ENCODE measurements at regions not wholly inside any gene's neighbourhood (a gene's known extent, or its start where the extent isn't known, plus 50 kb on each side); places are given as distances from the start of the nearest gene placed in this dataset.
"Not testable (repeated sequence)": the region's sequence is repeated elsewhere in the genome, so short reads cannot be mapped to it uniquely, and the experiment has no call there.

DNA sequence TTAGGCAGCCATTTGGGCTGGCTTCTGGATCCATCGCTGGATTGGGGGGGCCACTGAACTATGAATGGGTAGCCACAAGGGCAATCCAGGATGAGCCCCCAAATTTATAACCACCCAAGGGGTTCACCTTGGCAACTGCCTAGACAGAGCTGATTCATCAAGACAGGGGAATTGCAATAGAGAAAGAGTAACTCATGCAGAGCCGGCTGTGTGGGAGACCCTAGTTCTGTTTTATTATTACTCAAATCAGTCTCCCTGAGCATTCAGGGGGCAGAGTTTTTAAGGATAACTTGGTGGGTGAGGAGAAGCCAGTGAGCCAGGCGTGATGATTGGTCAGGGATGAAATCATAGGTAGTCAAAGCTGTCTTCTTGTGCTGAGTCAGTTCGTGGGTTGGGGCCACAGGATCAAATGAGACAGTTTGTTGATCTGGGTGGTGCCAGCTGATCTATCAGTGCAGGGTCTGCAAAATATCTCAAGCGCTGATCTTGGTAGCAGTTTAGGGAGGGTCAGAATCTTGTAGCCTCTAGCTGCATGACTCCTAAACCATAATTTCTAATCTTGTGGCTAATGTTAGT lies 57.9 kb downstream of the DNAJB9 start:
- no peak for DNase-seq

- DNase-seq = no peak
These were observed 59.0 kb downstream of the DNAJB9 start for GRCh38 chr7:108628678-108629077.

DNA sequence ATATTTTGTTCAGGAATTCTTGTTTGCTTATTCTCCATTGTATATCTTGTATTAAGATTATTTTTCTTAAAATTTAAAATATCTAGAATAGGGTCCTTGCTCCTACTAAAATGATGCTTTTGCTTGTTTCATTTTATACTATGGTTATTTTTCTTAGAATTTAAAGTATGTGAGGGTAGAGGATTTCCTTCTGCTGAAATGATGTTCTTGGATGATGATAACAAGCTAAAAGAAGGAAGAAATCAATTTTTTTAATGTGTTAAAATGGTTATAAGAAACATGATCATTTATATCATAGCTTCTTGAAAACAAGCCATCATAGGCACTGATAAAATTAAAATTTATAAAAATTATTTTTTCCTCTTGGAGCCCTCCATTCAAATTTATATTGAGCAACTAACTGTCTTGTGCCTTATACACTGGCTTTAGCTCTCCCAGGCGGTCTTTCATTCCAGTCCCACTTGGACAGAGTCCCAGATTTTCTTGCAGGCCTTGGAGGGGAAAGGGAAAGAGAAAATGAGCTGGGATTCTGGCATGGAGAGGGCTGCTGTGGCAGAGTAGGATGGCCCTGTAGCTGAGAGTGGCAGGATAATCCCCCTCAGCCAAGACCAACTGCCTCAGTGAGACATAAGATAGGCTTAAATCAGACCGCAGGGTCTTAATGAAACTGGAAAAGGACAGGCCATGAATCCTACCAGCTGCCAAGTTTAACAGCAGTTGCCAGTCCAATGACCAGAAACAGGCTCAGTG lies 60.2 kb downstream of the DNAJB9 start:
- peak; percentile 87 for DNase-seq

DNA sequence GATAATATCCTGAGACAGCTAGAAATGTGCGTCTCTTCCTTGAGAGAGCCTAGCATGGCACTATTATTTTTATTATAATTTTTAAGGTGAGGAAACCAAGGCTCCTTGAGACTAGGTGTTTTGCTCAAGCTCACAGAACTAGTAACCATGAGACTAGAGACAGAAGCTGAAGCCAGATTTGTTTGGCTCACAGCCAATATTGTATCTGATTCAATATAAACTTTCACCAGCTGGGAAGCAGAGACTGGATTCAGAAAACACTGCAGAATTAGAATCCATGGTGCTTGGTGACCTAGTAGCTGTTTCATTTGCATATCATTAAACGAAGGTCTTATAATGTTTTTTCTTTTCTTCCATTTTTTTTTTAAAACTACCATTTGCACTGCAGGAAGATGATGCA lies 64.4 kb downstream of the DNAJB9 start:
- peak; percentile 33 for DNase-seq

DNA sequence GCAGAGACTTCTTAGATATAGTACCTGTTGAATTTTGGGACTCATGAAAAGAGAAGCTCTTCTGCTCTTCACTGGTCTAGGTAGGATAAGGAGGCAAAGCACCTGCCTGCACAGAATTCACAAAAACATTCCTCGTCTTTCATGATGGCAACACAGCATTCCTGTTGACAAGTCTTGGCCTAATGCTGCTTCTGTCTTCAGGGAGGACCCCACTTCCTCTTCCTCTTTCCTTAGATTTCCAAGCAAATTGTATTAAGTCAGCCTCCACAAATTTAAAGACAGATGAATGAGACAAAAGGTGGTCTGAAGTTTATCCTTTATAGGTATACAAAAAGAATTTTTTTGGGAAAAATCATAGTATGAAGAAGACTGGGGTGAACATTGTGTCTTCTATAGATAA lies 64.9 kb downstream of the DNAJB9 start:
- DNase-seq = no peak

DNA sequence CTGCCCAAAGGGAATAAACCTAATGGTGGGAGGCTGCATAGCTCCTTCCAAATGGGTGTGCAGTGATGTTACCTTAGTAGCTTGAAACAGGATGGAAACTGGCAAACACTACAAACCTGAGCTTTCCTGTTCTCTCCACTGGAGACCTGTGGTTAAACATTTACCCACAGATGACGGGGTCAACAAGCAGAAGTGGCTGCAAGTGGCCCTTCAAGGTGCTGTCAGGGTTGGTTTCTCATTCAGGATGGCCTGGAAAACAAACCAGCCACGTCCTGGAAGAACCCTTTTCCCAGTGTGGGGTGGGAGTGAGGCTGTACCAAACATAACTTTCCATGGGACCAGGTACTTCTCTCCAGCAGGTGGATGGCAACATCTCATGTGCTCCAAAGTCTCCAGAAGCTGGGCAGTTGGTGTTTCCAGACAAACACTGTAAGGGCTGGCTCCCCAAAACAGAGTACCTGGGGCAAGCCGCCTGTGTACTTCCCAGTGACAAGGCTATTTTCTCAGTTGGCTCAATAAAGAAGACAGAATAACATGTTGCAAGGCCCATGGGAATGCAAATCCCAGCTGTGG lies 67.5 kb downstream of the DNAJB9 start:
- DNase-seq = no peak

GRCh38 chr7:108642126-108642525 lies 72.5 kb downstream of the DNAJB9 start:
- no peak for DNase-seq

GRCh38 chr7:108643136-108643535 lies 73.5 kb downstream of the DNAJB9 start:
- no peak for DNase-seq

GRCh38 chr7:108648989-108649388 lies 79.3 kb downstream of the DNAJB9 start:
- DNase-seq = no peak

DNA sequence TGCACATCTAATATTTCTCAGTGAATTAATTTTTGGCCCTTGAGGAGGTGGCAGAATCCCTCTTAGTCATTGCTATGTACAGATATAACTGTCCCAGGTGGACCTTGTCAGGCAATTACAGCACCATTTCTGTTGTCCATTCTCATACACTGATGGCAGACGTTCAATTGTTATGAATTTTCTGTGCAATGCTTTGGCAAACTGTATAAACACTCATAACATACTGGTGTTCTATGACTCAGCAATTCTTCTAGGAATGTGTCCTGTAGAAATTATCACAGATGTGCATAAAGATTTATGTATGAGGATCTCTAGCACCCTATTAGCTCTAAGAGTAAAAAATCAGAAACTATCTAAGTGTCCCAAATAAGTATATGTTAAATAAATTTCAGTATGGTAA lies 80.8 kb downstream of the DNAJB9 start:
- no peak for DNase-seq

GRCh38 chr7:108652886-108653285 lies 83.2 kb downstream of the DNAJB9 start:
- DNase-seq = no peak

DNA sequence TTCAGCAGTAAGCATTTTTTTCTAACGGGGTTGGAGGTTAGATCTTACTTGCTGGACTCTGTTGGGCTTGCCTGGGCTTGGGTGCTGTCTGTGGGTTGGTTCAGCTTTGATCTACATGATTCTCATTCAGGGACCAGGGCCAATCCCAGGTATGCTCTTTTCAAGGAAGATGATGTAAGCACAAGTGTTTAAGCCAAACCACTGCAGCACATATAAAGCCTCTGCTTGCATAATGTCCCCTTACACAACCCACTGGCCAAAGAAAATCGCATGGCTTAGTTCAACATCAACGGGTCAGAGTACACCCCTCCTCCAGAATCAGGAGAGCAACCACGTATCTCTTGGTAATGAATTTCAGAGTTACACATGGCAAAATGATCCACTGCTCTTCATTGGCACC lies 83.9 kb downstream of the DNAJB9 start:
- no peak for DNase-seq

DNA sequence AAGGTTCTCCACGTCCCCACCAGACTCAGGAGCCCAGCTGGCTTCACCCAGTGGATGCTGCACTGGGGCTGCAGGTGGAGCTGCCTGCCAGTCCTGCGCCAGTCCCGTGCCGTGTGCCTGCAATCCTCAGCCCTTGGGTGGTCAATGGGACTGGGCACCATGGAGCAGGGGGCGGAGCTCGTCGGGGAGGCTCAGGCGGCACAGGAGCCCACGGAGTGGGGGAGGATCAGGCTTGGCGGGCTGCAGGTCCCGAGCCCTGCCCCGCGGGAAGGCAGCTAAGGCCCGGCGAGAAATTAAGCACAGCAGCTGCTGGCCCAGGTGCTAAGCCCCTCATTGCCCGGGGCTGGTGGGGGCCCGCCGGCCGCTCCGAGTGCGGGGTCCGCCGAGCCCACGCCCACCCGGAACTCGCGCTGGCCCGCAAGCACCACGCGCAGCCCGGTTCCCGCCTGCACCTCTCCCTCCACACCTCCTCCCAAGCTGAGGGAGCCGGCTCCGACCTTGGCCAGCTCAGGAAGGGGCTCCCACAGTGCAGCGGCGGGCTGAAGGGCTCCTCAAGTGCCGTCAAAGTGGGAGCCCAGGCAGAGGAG lies 87.6 kb downstream of the DNAJB9 start:
- DNase-seq = not testable (repeated sequence)

DNA sequence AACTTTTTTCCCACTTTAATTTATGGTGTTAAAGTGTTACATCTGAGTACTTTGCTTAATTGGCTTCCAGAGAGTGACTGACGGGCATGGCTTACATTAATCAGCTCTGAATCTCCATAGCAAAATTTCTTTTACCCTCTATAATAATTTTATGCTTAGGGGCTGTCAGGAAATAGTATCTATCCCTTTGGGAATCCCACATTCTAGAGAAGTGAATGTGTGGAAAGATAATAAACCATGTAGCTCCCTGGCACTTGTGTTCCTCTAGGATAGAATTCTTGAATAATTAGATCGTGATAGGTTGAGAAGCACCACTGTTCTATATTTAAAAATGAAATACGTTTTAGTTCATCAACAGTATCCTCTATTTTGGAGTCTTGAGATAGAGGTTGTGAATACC lies 89.6 kb downstream of the DNAJB9 start:
- DNase-seq = no peak

DNA sequence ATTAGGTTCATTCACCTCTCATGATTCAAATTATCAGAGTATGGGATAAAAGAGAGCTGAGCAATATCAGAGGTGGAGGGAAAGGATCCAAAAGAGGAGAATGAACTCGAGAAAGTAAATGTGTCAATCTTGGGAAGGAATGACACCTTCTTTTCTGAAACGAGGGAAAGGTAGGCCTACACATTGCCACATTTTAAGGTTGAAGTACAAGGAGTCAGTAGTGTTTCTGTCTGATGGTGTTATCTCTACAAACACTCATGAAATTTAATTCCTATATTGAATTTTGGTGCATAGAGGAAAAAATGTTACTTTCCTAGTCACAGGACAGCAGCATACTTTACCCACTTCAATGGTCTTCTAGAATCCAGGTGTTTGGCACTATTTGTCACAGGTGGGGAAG lies 90.2 kb downstream of the DNAJB9 start:
- DNase-seq = no peak

DNA sequence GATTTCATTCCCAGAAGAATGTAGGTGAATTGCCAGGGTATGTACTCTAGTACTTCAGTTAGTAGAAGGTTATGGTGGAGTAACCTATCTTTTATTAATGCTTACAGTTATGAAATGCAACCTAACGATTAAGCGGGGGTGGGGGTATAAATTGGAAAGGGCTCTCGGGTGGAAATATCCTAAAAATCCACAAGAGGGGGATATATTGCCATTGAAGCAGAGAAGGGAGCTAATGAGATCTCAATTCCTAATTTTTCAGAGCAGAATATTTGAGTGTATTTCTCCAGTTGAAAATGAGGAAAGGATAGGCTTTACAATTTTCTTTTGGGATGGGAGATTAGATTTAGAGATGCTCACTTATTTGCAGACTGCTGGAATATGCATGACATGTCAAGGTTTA lies 90.8 kb downstream of the DNAJB9 start:
- peak; percentile 50 for DNase-seq

DNA sequence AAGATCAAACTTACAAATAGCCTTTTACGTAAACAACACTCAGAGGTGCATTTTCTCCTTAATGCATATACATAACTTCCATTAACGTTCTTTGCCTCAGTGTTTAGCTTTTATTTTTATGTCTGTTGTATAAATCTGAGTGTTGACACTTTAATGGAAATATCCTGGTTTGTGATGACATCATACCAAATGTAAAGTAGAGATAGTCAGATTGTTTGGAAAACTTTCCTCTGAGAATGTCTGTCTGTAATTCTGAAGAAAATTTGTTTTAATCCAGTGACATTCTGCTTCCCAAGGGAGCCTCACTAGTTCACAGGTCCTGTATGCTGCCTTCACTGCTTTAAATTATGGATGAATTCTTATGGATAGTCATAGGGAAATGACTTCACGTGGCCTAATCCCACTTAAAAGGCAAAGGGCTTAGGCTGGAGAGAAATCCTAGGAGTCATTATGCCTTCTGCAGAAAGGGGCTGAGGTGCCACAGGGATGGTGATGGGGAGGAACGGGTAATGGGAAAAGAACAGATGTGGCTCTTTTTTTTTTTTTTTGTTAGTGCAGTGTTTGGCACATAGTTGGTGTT lies 93.2 kb downstream of the DNAJB9 start:
- DNase-seq = no peak

- no peak for DNase-seq
These were observed 94.0 kb downstream of the DNAJB9 start for GRCh38 chr7:108663701-108664100.

- DNase-seq = no peak
These were observed 97.5 kb downstream of the DNAJB9 start for GRCh38 chr7:108667216-108667615.

- no peak for DNase-seq
These were observed 100.3 kb downstream of the DNAJB9 start for GRCh38 chr7:108669958-108670357.

- DNase-seq = not testable (repeated sequence)
These were observed 104.0 kb downstream of the DNAJB9 start for GRCh38 chr7:108673699-108674098.

- no peak for DNase-seq
These were observed 115.0 kb downstream of the DNAJB9 start for GRCh38 chr7:108684629-108685028.

DNA sequence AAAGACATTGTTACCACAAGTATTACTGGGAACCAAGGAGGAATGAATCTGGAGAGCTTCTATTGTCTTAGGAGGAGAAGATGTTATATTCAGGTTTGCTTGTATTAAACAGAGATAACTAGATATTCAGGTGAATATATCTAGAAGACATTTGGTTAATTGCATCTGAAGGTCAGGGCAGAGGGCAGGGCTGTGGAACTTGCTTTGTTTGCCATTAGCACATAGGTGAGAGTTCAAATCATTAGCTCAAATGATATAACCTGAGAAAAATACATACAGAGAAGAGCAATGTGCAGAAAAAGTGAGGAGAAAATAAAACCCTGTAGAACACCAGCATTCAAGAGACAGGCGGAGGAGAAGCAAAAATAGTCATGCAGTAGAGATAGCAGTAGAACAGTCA lies 116.8 kb downstream of the DNAJB9 start:
- DNase-seq = no peak

DNA sequence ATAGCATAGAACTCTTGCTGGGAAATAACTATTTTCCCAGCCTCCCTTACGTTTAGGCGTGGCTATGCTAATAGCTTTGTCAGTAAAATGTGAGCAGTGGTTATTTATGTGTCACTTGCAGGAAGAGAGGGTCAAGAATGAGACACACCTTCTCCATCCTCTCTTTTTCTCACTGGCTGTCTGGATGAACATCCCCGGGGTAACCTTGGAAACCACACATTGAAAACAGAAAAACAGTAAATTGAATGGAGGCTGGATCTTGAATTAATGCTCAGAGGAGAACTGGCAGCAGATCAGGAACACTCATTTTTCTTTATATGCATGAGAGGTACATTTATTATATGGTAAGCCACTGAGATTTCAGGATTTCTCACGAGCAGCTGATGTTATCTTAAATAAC lies 127.6 kb downstream of the DNAJB9 start:
- DNase-seq = no peak

All from NCI-H1092 treated with DMSO at 0.1 percent for 48 hours (cell line).